GM19239 (cell line): ENCODE measurements at regions not wholly inside any gene's neighbourhood (a gene's known extent, or its start where the extent isn't known, plus 50 kb on each side); places are given as distances from the start of the nearest gene placed in this dataset.
A peak's percentile ranks its signal among the peaks of the same experiment; 100 is the strongest.
"Not testable (repeated sequence)": the region's sequence is repeated elsewhere in the genome, so short reads cannot be mapped to it uniquely, and the experiment has no call there.

Experiments
- DNase-seq: peaks from one replicate; pipeline ENCODE4 v3.0.0; 2011; ENCODE audit warnings: low spot score; ENCODE audit not compliant: insufficient read length
- FAIRE-seq: peaks from 2 replicates; lab custom pipeline; 2011; peaks lifted over from hg19 to GRCh38; lab: Jason Lieb, UNC

DNA sequence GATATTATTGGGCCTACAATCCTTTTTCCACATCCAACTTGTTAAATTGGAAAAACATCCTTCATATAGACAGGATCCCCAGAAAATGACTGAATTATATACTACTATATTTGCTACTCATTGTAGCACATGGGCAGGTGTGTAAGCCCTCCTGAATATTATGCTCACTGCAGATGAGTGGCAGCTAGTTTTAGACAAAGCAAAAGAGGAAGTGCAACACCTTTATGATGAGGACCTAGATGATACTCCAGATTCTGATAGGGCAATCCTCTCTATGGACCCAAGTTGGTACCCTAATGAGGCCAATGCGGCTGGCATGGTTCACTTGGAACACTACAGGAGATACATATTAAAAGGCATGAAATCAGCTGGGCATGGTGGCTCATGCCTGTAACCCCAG is 119.1 kb upstream of the PLCL2 start:
- FAIRE-seq (no peak), DNase-seq (no peak)

DNA sequence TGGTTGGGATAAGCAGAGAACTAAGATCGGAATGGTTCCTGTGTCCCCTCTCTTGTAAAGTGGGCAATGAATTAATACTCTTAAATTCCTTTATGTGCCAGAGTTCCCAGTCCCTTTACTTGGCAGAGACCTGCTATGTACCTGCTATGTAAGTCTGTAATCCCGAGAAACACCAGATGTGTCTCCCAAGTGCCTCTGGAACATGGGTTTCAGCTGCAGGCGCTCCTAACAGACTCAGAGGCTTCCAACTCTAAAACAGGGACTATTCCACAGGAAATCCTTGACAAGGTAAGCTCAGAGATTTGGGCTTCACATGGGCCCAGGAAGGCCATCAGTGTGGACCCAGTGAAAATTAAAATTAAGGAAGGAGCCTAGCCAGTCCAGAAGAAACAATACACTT is 117.7 kb upstream of the PLCL2 start:
- no peak for DNase-seq
- FAIRE-seq, result no peak

GRCh38 chr3:16768014-16768413 is 116.7 kb upstream of the PLCL2 start:
- DNase-seq, result no peak
- FAIRE-seq, result no peak

GRCh38 chr3:16768956-16769355 is 115.8 kb upstream of the PLCL2 start:
- FAIRE-seq (no peak), DNase-seq (no peak)

- no peak for DNase-seq
- FAIRE-seq, result no peak
These were observed 115.2 kb upstream of the PLCL2 start for GRCh38 chr3:16769525-16769924.

GRCh38 chr3:16770021-16770420 is 114.7 kb upstream of the PLCL2 start:
- FAIRE-seq (no peak), DNase-seq (no peak)

DNA sequence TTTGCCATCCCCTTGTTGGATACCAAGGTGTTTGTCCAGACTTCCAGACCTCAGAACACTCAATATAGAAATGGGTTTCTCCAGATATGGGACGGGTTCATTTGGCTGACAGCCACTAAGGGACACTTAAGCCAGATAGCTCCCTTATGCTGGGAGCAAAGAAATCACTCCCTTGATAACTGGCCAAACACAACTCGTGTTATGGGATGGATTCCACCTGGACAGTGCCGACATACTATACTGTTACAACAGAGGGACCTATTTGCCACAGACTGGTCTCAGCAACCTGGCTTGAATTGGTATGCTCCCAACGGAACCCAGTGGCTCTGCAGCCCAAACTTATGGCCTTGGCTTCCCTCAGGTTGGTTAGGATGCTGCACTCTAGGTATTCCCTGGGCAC is 114.0 kb upstream of the PLCL2 start:
- no peak for FAIRE-seq
- DNase-seq, result no peak

- not testable (repeated sequence) for FAIRE-seq, DNase-seq
These were observed 111.2 kb upstream of the PLCL2 start for GRCh38 chr3:16773594-16773993.

- FAIRE-seq, DNase-seq: not testable (repeated sequence)
These were observed 110.2 kb upstream of the PLCL2 start for GRCh38 chr3:16774536-16774935.

- FAIRE-seq, result no peak
- DNase-seq, result no peak
These were observed 99.8 kb upstream of the PLCL2 start for GRCh38 chr3:16784973-16785372.

DNA sequence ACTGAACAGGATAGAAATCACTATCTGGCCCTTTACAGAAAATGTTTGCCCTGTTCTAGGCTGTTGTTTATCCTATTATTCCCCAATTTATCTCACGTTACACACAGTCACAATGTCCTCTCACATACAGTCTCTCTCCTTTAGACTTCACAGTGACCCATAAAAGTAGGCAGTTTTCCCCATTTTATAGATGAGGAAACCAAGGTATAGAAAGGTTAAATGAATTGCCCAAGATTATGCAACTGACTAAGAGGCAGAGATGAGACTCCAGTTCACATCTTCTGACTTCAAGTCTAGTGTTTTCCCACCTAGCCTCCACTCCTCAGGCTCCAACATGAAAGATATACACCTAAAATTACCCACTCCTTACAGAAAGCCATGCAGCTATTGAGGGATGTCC is 99.3 kb upstream of the PLCL2 start:
- no peak for FAIRE-seq
- DNase-seq, result no peak

- FAIRE-seq, result no peak
- no peak for DNase-seq
These were observed 96.2 kb upstream of the PLCL2 start for GRCh38 chr3:16788440-16789056.

DNA sequence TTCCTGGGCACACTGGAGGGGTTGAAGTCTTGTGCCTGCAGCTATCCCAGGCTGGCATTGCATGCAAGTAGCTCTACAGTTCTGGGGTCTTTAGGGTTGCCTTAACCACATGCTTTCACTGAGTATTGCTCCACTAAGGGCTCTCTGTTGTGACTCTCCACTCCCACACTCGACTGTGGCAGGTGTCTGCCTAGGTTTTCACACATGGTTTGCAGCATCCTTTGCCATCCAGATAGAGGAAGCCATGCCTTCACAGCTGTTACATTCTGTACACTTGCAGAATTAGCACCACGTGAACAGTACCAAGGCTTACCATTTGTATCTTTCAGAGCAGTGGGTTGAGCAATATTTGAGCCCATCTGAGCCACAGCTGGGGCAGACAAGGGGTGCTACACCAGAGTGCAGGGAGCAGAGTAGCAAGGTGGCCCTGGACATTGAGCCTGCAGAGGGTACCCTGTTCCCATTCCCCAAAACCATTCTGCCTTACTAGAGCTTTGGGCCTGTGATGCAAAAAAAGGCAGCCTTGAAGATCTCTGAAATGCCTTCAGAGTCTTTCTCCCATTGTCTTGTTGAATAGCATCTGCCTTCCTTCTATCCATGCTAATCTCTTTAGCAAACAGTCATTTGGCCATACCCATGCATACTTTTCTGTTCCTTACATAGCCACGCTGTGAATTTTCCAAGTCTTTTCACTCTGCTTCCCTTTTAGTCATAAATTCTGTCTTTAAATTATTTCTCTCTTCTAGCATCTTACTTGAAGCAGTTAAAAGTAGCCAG is 95.2 kb upstream of the PLCL2 start:
- DNase-seq, result no peak
- no peak for FAIRE-seq

GRCh38 chr3:16790432-16791400 is 94.0 kb upstream of the PLCL2 start:
- FAIRE-seq (no peak), DNase-seq (no peak)

GRCh38 chr3:16793321-16793720 is 91.4 kb upstream of the PLCL2 start:
- no peak for FAIRE-seq

GRCh38 chr3:16794257-16794656 is 90.5 kb upstream of the PLCL2 start:
- no peak for FAIRE-seq

More at GRCh38 chr3:16793321-16793720, 91.4 kb upstream of the PLCL2 start:
- DNase-seq, result no peak

DNA sequence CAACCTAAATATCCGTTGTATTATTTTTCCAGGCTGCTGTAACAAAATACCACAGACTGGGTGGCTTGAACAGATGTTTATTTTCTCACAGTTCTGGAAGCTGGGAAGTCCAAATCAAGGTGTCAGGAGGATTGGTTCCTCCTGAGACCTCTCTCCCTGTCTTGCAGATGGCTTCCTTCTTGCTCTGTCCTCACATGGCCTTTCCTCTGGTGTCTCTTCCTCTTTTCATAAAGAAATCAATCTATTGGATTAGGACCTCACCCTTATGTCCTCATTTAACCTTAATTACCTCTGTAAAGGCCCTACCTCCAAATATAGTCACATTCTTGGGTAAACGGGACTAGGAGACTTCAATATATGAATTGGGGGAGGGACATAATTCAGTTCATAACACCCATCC is 89.2 kb upstream of the PLCL2 start:
- FAIRE-seq, result no peak
- no peak for DNase-seq

More at GRCh38 chr3:16794257-16794656, 90.5 kb upstream of the PLCL2 start:
- DNase-seq, result no peak

GRCh38 chr3:16797831-16798230 is 86.9 kb upstream of the PLCL2 start:
- FAIRE-seq, result no peak
- no peak for DNase-seq

- FAIRE-seq, result no peak
- DNase-seq, result no peak
These were observed 86.0 kb upstream of the PLCL2 start for GRCh38 chr3:16798738-16799137.

DNA sequence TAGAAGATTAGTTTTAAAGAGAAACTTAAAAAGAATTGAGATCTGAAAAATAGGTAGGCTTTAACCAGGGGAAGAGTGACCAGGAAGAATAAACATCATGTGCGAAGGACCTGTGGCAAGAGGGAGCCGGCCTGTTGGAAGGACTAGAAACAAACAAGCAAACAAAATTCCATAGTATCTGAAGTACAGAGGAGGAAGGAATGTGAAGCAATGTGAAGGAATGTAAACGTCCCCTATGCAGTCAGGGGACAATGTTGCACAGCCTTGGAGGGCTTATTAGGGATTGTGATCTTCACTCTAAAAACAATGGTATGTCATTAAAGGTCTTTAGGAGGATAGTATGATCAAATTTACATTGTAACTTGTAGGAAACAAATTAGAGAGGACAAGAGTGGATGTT is 84.4 kb upstream of the PLCL2 start:
- DNase-seq (no peak), FAIRE-seq (no peak)

GRCh38 chr3:16801223-16801622 is 83.5 kb upstream of the PLCL2 start:
- DNase-seq, result no peak
- FAIRE-seq, result peak; percentile 28
